ENCODE measurements at regions not wholly inside any gene's neighbourhood (a gene's known extent, or its start where the extent isn't known, plus 50 kb on each side); places are given as distances from the start of the nearest gene placed in this dataset.

DNA sequence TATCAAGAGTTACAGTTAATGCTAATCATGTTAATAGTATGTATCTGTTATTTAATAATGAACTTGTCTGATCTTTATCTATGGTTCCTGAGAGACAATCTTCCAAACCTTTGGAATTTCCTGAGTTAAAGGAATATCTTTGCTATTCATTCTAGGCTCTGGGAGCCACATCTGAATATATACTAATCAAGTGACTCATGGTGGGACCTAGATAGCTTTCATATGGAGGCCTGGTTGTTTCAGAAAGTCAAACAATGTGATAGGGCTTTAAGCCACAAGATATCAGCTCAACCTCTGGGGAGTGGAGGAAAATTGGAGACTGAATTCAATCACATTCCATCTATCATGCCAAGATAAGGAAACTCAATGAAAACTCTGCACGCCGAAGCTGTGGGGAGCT, 746.4 kb downstream of the TNS3 start:
- DNase-seq (ENCODE audit: low spot score): no peak
- no peak for TF ChIP-seq YY1 (IDR thresholded peaks at IDR 0.05)
- TF ChIP-seq RAD21 (IDR thresholded peaks at IDR 0.05): no peak
- TF ChIP-seq TAF1 (conservative IDR thresholded peaks at IDR 0.05): no peak
- TF ChIP-seq, protein P1, sequence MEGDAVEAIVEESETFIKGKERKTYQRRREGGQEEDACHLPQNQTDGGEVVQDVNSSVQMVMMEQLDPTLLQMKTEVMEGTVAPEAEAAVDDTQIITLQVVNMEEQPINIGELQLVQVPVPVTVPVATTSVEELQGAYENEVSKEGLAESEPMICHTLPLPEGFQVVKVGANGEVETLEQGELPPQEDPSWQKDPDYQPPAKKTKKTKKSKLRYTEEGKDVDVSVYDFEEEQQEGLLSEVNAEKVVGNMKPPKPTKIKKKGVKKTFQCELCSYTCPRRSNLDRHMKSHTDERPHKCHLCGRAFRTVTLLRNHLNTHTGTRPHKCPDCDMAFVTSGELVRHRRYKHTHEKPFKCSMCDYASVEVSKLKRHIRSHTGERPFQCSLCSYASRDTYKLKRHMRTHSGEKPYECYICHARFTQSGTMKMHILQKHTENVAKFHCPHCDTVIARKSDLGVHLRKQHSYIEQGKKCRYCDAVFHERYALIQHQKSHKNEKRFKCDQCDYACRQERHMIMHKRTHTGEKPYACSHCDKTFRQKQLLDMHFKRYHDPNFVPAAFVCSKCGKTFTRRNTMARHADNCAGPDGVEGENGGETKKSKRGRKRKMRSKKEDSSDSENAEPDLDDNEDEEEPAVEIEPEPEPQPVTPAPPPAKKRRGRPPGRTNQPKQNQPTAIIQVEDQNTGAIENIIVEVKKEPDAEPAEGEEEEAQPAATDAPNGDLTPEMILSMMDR (IDR thresholded peaks at IDR 0.05; ENCODE audit: low read depth, low read length, missing input control): no peak
- TF ChIP-seq, protein P2, sequence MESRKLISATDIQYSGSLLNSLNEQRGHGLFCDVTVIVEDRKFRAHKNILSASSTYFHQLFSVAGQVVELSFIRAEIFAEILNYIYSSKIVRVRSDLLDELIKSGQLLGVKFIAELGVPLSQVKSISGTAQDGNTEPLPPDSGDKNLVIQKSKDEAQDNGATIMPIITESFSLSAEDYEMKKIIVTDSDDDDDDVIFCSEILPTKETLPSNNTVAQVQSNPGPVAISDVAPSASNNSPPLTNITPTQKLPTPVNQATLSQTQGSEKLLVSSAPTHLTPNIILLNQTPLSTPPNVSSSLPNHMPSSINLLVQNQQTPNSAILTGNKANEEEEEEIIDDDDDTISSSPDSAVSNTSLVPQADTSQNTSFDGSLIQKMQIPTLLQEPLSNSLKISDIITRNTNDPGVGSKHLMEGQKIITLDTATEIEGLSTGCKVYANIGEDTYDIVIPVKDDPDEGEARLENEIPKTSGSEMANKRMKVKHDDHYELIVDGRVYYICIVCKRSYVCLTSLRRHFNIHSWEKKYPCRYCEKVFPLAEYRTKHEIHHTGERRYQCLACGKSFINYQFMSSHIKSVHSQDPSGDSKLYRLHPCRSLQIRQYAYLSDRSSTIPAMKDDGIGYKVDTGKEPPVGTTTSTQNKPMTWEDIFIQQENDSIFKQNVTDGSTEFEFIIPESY (IDR thresholded peaks at IDR 0.05): no peak
- TF ChIP-seq GABPA (IDR thresholded peaks at IDR 0.05 in 1 of 2, conservative IDR thresholded peaks at IDR 0.05 in 1 of 2): no peak
- no peak for TF ChIP-seq NR2F2 (IDR thresholded peaks at IDR 0.05)
- no peak for TF ChIP-seq EGR1 (IDR thresholded peaks at IDR 0.05; ENCODE audit: low read depth in 2 of 2)
- Histone ChIP-seq H3K9me3 (ENCODE audit: control insufficient read depth in 4 of 4, low read length in 3 of 4) (no peaks in the 10 kb centered on the region), H3K36me3 (ENCODE audit: control insufficient read depth in 4 of 4, insufficient read depth in 3 of 4, low read depth in 1 of 4, low read length in 3 of 4) (no peaks in the 10 kb centered on the region), H3K4me1 (ENCODE audit: control insufficient read depth in 4 of 4, insufficient read depth in 4 of 4, low read length in 3 of 4) (no peaks in the 10 kb centered on the region), H3K27ac (ENCODE audit: low read depth in 1 of 2, low read length in 2 of 2) (no peak overlapping the region), H3K9ac (ENCODE audit: low read depth in 1 of 2, low read length in 2 of 2) (no peak overlapping the region), H3K27me3 (ENCODE audit: control insufficient read depth in 4 of 4, insufficient read depth in 4 of 4, low read length in 3 of 4) (no peaks in the 10 kb centered on the region), H3K4me3 (ENCODE audit: low read depth in 1 of 3, low read length in 3 of 3) (no peak overlapping the region)
- WGBS: 90% methylated on average over 2 of the region's 2 CpGs

DNA sequence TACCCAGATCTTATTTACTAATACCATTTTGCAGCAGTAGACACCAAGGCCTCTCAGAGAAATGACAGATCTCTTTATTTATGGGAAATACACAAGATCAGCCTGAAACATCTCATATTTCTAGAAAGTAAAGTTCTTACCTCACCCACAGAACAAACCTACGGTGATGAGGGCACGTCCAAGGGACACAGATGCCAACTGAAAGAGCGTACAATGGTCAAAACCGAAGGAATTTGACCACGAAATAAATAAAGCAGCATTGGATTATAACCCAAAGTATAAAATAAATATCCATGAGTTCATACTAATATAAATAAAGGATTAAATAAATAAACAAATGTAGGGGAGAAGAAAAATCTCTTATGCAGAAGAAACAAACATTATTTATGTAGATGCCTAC, 747.0 kb downstream of the TNS3 start:
- no peaks in the 10 kb centered on the region for H3K4me1 ChIP-seq (ENCODE audit: control insufficient read depth in 4 of 4, insufficient read depth in 4 of 4, low read length in 3 of 4)
- no peak for TF ChIP-seq GABPA (IDR thresholded peaks at IDR 0.05 in 1 of 2, conservative IDR thresholded peaks at IDR 0.05 in 1 of 2)
- no peak for TF ChIP-seq JUND (IDR thresholded peaks at IDR 0.05)
- TF ChIP-seq YY1 (IDR thresholded peaks at IDR 0.05): no peak
- TF ChIP-seq, protein P1 (IDR thresholded peaks at IDR 0.05; ENCODE audit: low read depth, low read length, missing input control): no peak
- TF ChIP-seq TAF1 (conservative IDR thresholded peaks at IDR 0.05): no peak
- TF ChIP-seq HNF4G (IDR thresholded peaks at IDR 0.05): no peak
- TF ChIP-seq, protein P3, sequence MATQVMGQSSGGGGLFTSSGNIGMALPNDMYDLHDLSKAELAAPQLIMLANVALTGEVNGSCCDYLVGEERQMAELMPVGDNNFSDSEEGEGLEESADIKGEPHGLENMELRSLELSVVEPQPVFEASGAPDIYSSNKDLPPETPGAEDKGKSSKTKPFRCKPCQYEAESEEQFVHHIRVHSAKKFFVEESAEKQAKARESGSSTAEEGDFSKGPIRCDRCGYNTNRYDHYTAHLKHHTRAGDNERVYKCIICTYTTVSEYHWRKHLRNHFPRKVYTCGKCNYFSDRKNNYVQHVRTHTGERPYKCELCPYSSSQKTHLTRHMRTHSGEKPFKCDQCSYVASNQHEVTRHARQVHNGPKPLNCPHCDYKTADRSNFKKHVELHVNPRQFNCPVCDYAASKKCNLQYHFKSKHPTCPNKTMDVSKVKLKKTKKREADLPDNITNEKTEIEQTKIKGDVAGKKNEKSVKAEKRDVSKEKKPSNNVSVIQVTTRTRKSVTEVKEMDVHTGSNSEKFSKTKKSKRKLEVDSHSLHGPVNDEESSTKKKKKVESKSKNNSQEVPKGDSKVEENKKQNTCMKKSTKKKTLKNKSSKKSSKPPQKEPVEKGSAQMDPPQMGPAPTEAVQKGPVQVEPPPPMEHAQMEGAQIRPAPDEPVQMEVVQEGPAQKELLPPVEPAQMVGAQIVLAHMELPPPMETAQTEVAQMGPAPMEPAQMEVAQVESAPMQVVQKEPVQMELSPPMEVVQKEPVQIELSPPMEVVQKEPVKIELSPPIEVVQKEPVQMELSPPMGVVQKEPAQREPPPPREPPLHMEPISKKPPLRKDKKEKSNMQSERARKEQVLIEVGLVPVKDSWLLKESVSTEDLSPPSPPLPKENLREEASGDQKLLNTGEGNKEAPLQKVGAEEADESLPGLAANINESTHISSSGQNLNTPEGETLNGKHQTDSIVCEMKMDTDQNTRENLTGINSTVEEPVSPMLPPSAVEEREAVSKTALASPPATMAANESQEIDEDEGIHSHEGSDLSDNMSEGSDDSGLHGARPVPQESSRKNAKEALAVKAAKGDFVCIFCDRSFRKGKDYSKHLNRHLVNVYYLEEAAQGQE (IDR thresholded peaks at IDR 0.05): no peak
- TF ChIP-seq RAD21 (IDR thresholded peaks at IDR 0.05): no peak
- TF ChIP-seq FOXA2 (IDR thresholded peaks at IDR 0.05): no peak
- TF ChIP-seq SP1 (IDR thresholded peaks at IDR 0.05): no peak
- TF ChIP-seq, protein P4, sequence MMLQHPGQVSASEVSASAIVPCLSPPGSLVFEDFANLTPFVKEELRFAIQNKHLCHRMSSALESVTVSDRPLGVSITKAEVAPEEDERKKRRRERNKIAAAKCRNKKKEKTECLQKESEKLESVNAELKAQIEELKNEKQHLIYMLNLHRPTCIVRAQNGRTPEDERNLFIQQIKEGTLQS (IDR thresholded peaks at IDR 0.05): no peak
- TF ChIP-seq FOXA1 (IDR thresholded peaks at IDR 0.05): no peak
- no peak for TF ChIP-seq RXRA (IDR thresholded peaks at IDR 0.05)
- no peak for TF ChIP-seq EGR1 (IDR thresholded peaks at IDR 0.05; ENCODE audit: low read depth in 2 of 2)
- no peak overlapping the region for H3K9ac ChIP-seq (ENCODE audit: low read depth in 1 of 2, low read length in 2 of 2)
- no peak for DNase-seq (ENCODE audit: low spot score)
- no peak overlapping the region for H3K4me3 ChIP-seq (ENCODE audit: low read depth in 1 of 3, low read length in 3 of 3)
- H3K27ac ChIP-seq (ENCODE audit: low read depth in 1 of 2, low read length in 2 of 2): no peak overlapping the region
- H3K36me3 ChIP-seq (ENCODE audit: control insufficient read depth in 4 of 4, insufficient read depth in 3 of 4, low read depth in 1 of 4, low read length in 3 of 4): no peaks in the 10 kb centered on the region
- H3K27me3 ChIP-seq (ENCODE audit: control insufficient read depth in 4 of 4, insufficient read depth in 4 of 4, low read length in 3 of 4): no peaks in the 10 kb centered on the region
- 82% methylated on average over 5 of the region's 5 CpGs for WGBS
- no peaks in the 10 kb centered on the region for H3K9me3 ChIP-seq (ENCODE audit: control insufficient read depth in 4 of 4, low read length in 3 of 4)

Measured in liver (tissue), 8 donors.